Heart left ventricle (tissue), 16 donors: ENCODE measurements at regions not wholly inside any gene's neighbourhood (a gene's known extent, or its start where the extent isn't known, plus 50 kb on each side); places are given as distances from the start of the nearest gene placed in this dataset.

Source experiments
- ATAC-seq, 4 donors: fragments of 200-7000 bp; cut with Tn5 transposase; one replicate each; pipeline ENCODE4 v1.9.1; 2020 to 2022; ENCODE audit warnings: moderate library complexity in 4 of 4, mild to moderate bottlenecking in 3 of 4, moderate number of reproducible peaks in 1 of 4
- DNase-seq, 5 donors: peaks; one replicate each; pipeline ENCODE4 v3.0.0-alpha.2; 2020
- H3K27ac ChIP-seq, 12 donors: fragments of 200-600 bp; sonication (generic) in 4 of 12; one replicate each; pipeline versions ENCODE4 v1.5.0 to v1.8.0; 2016 to 2022; ENCODE audit warnings: mild to moderate bottlenecking in 2 of 12
- H3K27me3 ChIP-seq, 9 donors: fragments of 200-600 bp; sonication (generic) in 2 of 9; one replicate each; pipeline versions ENCODE4 v1.5.1 to v1.8.0; 2016 to 2022; ENCODE audit warnings: mild to moderate bottlenecking in 3 of 9
- H3K36me3 ChIP-seq, 9 donors: fragments of 200-600 bp; sonication (generic) in 2 of 9; one replicate each; pipeline versions ENCODE4 v1.5.0 to v1.8.0; 2018 to 2022; ENCODE audit warnings: mild to moderate bottlenecking in 2 of 9
- H3K4me1 ChIP-seq, 12 donors: fragments of 200-600 bp; sonication (generic) in 4 of 12; one replicate each; pipeline versions ENCODE4 v1.5.0 to v1.8.0; 2016 to 2022; ENCODE audit warnings: mild to moderate bottlenecking in 3 of 12
- H3K4me3 ChIP-seq, 12 donors: fragments of 200-600 bp; sonication (generic) in 4 of 12; one replicate each; pipeline versions ENCODE4 v1.5.0 to v1.8.0; 2017 to 2022; ENCODE audit warnings: mild to moderate bottlenecking in 9 of 12, moderate library complexity in 4 of 12
- H3K9me3 ChIP-seq, 12 donors: fragments of 200-600 bp; sonication (generic) in 4 of 12; one replicate each; pipeline versions ENCODE4 v1.5.0 to v1.8.0; 2016 to 2022; ENCODE audit warnings: mild to moderate bottlenecking in 1 of 12
- POLR2A ChIP-seq, 2 donors: fragments of 450-650 bp; IDR thresholded peaks; one replicate each; pipeline ENCODE4 v1.6.1; 2017; ENCODE audit warnings: antibody characterized with exemption in 2 of 2, mild to moderate bottlenecking in 2 of 2, moderate library complexity in 2 of 2
- WGBS, 4 donors: extraction: QIAGEN DNeasy Blood & Tissue Kit in 2 of 4; methylation state at CpG; one replicate each; pipeline versions ENCODE4 v1.1.5 to v1.1.7; 2013 to 2018; 5-methylcytosine and 5-hydroxymethylcytosine counted together
- intact Hi-C, 10 donors: fragments of 100-400 bp; cut with DNase I; formaldehyde crosslinking; loops; one replicate each; pipeline versions ENCODE4 v1.11.1 to v1.14.2; 2022
- TF ChIP-seq, protein P1 (sequence below), 12 donors: fragments of 200-600 bp; sonication (generic) in 4 of 12; IDR thresholded peaks; one replicate each; pipeline versions ENCODE4 v1.5.0 to v1.8.0; 2018 to 2022; ENCODE audit warnings: antibody characterized with exemption in 12 of 12, mild to moderate bottlenecking in 5 of 12
- donor health status: ischemic (EF 13 %, LVEDD 7.1; RV severe dilation, severe dysfunction).
- donor health status: healthy with polysubstance abuse.
- donor health status: DM: no; HTN: yes; CAD: no.
- donor health status: DM: no; HTN: no; CAD: no.
- donor health status: ischemic (EF 25% LVEDD 6.9; RV normal size, moderate dysfunction).
- donor health status: ischemic (EF 25% LVEDD 5.7; RV mildly dilated, moderate dysfunction).
- donor health status: healthy.
- donor health status: DM: yes; HTN: yes; CAD: no.
- donor health status: ischemic (EF 35%, LVEDD 5.7; RV mildly dilated, moderate dysfunction).
- donor health status: nonischemic (EF 11% LVEDD 7.7; RV severe dilation, severe dysfunction).
- donor health status: DM: yes; HTN: yes; CAD: no.
- donor health status: PGD.
- donor health status: ischemic (EF 29% LVEDD 5.4; RV normal size, mild dysfunction).
- donor health status: nonischemic (EF 23%, LVEDD 6.1; RV moderate dilation, normal function).

GRCh38 chr9:3732077-3733038 is 206.6 kb upstream of the RFX3 start:
- intact Hi-C loops, result loop anchor here (2.0 to 10.0 kb wide), 19 partner anchors 268 to 642 kb away; no protein-coding TSS in a partner anchor
- Histone ChIP-seq H3K27ac (peak overlapping the region in 7 of 12 donors; percentile 5 to 62 (median 35)), H3K4me1 (peaks cover 0 to 11% (median 0%) of the 10 kb centered on the region in 12 donors), H3K4me3 (peak overlapping the region in 5 of 12 donors; percentile 15 to 33 (median 26)), H3K36me3 (no peaks in the 10 kb centered on the region), H3K9me3 (no peaks in the 10 kb centered on the region), H3K27me3 (no peaks in the 10 kb centered on the region)
- ATAC-seq (peak; percentile 95 to 99 (median 95)), DNase-seq (peak in 2 of 5 donors; percentile 31 to 44)
- TF ChIP-seq, protein P1, sequence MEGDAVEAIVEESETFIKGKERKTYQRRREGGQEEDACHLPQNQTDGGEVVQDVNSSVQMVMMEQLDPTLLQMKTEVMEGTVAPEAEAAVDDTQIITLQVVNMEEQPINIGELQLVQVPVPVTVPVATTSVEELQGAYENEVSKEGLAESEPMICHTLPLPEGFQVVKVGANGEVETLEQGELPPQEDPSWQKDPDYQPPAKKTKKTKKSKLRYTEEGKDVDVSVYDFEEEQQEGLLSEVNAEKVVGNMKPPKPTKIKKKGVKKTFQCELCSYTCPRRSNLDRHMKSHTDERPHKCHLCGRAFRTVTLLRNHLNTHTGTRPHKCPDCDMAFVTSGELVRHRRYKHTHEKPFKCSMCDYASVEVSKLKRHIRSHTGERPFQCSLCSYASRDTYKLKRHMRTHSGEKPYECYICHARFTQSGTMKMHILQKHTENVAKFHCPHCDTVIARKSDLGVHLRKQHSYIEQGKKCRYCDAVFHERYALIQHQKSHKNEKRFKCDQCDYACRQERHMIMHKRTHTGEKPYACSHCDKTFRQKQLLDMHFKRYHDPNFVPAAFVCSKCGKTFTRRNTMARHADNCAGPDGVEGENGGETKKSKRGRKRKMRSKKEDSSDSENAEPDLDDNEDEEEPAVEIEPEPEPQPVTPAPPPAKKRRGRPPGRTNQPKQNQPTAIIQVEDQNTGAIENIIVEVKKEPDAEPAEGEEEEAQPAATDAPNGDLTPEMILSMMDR (IDR thresholded peaks at IDR 0.05), result peak; percentile 57 to 78 (median 72)
- no peak for TF ChIP-seq POLR2A (IDR thresholded peaks at IDR 0.05)
- 36 to 46% (median 43%) methylated on average over 7 of the region's 7 CpGs for WGBS, 4 donors

DNA sequence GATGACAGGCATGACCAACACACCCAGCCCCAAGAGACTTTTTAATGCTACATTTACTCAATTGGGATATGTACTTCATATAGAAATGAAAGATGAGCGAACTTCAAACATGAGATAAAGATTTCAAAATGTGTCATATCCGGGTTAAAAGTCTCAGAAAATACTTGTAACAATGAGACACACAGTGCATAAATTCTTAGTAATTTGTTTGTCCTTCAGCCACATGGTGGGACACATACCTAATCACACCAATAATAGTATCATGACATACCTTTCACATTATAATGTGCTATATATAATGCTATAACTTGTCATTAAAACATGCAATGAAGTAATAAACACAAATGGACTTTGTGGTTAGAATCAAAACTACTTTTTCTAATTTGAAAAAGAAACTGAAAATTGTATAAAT is 204.7 kb upstream of the RFX3 start:
- DNase-seq, result no peak
- 84 to 86% (median 85%) methylated on average over 2 of the region's 2 CpGs for WGBS, 4 donors

GRCh38 chr9:3721096-3721495 is 195.3 kb upstream of the RFX3 start:
- Histone ChIP-seq H3K36me3 (no peaks in the 10 kb centered on the region), H3K9me3 (no peaks in the 10 kb centered on the region), H3K4me1 (no peaks in the 10 kb centered on the region), H3K4me3 (no peak overlapping the region), H3K27ac (no peak overlapping the region), H3K27me3 (no peaks in the 10 kb centered on the region)
- no peak for TF ChIP-seq POLR2A (IDR thresholded peaks at IDR 0.05)
- TF ChIP-seq, protein P1 (IDR thresholded peaks at IDR 0.05), result no peak
- intact Hi-C loops, result no loop called here
- no peak for DNase-seq
- no peak for ATAC-seq

More for the DNA sequence above, 204.7 kb upstream of the RFX3 start:
- Histone ChIP-seq H3K36me3 (no peaks in the 10 kb centered on the region), H3K4me3 (no peak overlapping the region), H3K4me1 (peaks cover 0 to 11% (median 0%) of the 10 kb centered on the region in 12 donors), H3K27ac (no peak overlapping the region), H3K27me3 (no peaks in the 10 kb centered on the region), H3K9me3 (no peaks in the 10 kb centered on the region)
- intact Hi-C loops, result loop anchor here (5.0 to 10.0 kb wide), 16 partner anchors 266 to 644 kb away; no protein-coding TSS in a partner anchor
- TF ChIP-seq, protein P1 (IDR thresholded peaks at IDR 0.05), result no peak
- TF ChIP-seq POLR2A (IDR thresholded peaks at IDR 0.05), result no peak
- no peak for ATAC-seq

GRCh38 chr9:3719286-3719685 is 193.5 kb upstream of the RFX3 start:
- DNase-seq (no peak), ATAC-seq (no peak)
- H3K4me3 ChIP-seq, result no peak overlapping the region
- intact Hi-C loops, result no loop called here
- TF ChIP-seq POLR2A (IDR thresholded peaks at IDR 0.05), result no peak
- TF ChIP-seq, protein P1 (IDR thresholded peaks at IDR 0.05), result no peak
- H3K27me3 ChIP-seq, result no peaks in the 10 kb centered on the region
- no peaks in the 10 kb centered on the region for H3K4me1 ChIP-seq
- no peak overlapping the region for H3K27ac ChIP-seq
- H3K9me3 ChIP-seq, result no peaks in the 10 kb centered on the region
- no peaks in the 10 kb centered on the region for H3K36me3 ChIP-seq
